HG03558 (cell line): ENCODE measurements at regions not wholly inside any gene's neighbourhood (a gene's known extent, or its start where the extent isn't known, plus 50 kb on each side); places are given as distances from the start of the nearest gene placed in this dataset.
A peak's percentile ranks its signal among the peaks of the same experiment; 100 is the strongest.

Source experiments
- ATAC-seq: cut with Tn5 transposase; IDR thresholded peaks from one replicate; pipeline ENCODE4 v1.9.1; 2021; ENCODE audit warnings: moderate number of reproducible peaks; ENCODE audit not compliant: unreplicated experiment; ENCODE audit errors: extremely low read depth

DNA sequence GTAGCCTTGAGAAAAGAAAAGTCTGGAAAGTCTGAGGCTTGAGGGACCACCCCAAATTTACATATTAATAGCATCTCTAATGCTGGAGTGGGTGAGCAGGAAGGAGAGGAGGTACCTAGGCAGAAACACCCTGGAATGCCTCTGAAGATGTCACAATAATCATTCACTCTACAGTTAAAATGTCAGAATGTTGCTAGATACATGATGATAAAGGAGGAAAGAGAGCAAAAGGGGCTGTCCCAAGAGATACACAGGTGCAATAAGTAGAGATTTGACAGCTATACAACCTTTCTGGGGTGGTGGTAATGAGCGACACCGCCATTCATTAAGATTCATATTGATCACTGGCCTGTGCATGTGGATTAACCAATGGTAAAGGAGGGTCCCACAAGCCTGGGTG is 540.5 kb upstream of the FBXO33 start:
- no peak for ATAC-seq

DNA sequence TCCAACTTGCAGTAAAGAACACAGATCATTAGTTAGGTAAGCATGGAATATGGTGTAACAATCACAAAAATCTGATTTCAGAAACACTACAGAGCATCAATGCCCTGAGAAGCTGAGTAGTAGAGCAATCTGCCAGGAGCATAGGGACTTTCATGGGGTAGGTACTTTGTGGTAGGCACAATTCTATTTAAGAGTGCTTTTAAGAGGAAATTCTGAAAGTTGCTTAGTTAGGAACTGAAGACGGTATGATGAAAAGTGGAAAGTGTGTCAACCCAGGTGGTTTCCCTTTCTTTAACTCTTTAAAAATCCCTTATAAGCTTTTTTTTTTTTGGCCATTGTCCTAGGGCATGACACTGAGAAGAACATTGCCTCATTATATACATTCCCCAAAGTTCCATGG is 535.7 kb upstream of the FBXO33 start:
- no peak for ATAC-seq

DNA sequence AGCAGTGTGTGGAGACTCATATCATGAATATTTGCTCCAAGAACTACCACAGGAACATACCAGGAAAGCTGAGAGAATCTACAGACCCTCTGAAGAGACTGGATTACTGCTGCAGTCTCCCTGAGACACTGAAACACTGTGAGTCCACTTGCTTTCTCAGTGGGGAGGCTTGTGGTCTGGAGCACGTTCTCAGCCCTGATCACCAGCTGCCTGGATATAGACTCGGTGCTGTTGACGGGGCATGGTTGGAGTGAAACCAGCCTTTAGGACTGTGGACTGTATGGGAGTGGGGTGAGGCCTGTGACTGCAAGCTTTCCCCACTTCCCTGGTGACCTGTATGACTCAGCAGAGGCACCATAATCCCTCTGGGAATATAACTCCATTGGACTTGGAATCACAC is 525.8 kb upstream of the FBXO33 start:
- ATAC-seq = no peak

DNA sequence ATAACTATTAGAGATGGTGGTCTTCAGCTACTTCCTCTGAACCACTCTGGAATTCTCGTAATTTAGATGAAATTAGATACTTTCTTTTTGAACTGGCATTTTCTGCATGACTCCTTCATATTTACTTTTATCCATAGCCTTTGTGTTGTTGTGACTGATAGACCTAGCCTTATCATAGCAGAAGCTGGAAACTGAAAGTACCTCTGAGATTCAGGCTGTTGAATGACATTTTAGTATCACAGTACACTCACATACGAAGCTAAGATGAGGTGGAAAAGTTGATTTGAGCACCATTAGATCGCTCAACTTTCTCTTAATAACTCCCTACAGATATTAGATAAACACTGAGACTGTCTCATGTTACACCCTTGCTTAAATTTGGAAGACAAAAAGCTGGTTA is 525.1 kb upstream of the FBXO33 start:
- no peak for ATAC-seq

DNA sequence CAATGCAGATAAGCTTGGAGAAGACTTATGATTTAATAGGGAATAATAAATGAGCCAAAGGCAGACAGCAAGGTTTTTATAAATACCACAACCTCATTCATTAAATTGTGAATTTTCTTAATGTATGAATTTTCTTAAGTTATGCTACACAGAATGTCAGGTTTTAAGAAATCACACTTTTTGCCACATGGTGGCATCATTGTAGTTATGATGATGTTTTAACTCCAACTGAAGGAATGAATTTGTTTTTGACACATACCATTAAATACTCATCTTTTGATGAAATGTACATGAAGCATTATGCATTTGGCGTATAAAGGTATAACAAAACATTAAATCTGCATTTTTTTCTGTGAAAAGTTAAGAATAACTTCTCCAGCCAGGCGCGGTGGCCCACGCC is 524.1 kb upstream of the FBXO33 start:
- ATAC-seq = no peak

DNA sequence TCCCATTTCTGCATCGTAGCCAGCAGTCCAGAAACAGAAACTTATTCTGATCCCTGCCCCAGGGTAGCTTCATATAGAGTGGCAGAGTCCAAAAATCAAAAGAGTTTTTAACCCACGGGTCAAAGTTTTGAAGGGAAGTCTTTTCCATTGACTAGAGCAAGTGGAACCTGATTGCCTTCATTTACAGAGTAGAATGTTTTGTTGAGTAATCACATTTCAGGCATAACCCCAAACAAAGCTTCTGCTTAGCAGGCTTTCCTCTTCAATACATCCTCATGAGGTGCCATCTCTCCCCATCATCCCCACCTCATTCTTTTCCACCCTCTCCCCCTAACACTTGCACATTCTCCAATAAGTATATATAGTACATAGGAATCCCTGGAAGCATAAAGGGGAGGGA is 516.0 kb upstream of the FBXO33 start:
- ATAC-seq = no peak

DNA sequence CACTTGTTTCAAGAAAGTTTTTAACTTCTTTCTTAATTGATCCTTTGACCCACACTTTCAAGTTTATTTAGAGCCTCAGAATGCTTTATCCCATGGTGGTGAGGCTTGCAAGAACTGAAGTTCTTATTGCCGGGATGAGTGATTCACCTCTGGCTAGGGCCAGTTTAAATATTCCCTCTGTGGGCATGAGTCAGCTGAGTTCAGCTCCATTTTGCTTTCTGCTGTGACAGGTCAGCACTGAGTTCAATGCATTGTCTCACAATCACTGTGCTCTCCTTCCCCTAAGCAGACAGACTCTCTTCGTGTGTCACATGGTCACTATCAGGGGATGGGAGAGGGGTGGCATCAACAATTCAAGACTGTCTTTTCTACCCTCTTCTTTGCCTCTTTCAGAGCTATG is 514.6 kb upstream of the FBXO33 start:
- no peak for ATAC-seq

DNA sequence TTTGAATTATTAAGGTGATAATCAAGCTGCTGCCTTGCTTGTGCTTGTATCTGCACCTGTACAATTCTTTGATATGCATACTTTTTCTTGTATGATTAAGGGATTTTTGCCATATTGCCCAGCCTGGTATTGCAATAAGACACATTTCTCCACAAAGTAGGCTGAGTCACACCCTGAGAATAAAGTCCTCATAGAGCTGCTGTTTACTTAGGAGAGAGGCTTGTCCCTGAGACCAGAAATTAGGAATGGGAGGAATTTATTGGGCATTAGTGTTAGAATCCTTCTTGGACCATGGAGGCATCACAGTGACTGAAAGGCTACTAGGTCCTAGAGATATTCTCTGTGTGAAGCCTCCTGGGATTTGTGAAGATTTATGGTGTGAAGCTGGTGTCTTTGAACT is 506.8 kb upstream of the FBXO33 start:
- ATAC-seq = no peak

DNA sequence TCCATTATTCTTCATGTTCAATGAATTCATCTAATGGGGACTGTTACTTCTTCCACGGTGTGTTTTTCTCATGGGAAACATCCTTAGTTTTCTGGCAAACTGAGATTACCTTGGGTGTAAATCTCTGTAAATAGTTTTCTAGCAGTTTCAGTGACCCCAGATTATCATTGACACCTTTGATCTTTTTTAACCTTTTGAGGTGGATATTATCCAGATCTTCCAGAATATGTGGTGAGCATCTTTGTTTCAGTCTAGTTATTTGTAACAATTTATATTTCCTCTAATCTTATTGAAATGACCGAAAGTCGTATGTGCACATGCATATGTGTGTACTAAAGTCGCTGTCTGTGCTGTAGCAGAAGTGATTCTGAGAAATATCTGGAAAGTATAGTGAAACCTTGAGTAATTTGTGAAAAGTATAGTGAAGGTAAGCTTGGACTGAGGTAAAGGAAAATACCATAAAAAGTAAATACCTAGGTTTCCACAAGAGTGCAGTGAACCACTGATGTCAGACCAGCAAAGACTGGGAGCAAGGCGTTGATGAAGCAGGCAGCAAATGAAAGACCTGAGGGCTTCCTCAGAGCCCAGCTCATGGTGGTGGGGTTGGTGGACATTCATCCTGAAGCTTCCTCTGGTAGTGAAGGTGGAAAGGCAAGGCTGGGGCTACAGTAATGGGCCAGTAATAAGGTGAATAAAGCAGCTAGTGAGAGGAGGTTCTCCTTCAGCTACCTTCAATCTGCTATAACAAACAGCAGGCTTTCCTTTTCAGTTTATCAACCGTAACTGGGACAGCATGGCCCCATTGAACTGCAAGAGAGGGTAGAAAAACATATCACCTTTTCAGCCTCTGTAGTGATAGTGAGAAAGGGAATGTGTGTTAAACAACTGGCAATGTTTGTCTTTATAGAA is 480.2 kb upstream of the FBXO33 start:
- ATAC-seq = peak; percentile 80

DNA sequence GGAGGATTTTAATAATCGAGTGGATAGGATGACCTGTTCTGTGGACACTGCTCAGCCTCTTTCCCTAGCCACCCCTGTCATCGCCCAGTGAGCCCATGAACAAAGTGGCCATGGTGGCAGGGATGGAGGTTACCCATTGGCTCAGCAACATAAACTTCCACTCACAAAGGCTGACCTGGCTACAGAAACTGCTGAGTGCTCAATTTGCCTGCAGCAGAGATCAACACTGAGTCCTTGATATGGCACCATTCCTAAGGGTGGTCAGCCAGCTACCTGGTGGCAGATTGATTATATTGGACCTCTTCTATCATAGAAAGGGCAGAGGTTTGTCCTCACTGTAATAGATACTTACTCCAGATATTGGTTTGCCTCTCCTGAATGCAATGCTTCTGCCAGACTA is 465.4 kb upstream of the FBXO33 start:
- no peak for ATAC-seq

DNA sequence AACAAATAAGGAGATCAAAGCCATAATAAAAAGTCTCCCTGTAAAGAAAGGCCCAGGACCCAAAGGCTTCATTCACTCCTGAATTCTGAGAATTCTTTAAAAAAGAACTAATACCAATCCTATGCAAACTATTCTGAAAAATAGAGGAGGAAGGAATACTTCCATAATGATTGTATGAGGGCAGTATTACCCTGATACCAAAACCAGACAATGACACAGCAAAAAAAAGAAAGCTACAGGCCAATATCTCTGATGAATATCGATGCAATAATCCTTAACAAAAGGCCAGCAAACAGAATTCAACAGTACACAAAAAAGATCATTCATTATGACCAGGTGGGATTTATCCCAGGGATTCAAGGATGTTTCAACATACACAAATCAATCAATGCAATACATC is 457.8 kb upstream of the FBXO33 start:
- no peak for ATAC-seq

DNA sequence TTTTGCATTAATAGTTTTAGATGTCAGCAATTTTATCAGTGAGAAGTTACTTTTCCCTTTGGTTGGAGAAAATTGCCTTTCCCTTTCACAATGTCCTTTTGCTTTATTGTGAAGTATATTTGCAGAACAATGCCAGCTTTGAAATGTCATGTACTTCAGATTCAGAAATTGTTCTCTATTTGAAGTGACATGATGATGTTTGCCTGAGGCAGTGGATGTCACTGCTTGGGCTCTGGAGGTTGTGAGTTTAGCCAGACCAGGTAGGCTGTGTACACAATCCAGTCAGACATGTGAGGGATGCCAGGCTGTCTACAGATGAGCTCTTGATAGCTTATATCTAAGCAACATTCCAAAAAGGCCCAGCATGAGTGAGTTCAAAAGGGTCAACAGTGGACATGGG is 451.9 kb upstream of the FBXO33 start:
- ATAC-seq = no peak

DNA sequence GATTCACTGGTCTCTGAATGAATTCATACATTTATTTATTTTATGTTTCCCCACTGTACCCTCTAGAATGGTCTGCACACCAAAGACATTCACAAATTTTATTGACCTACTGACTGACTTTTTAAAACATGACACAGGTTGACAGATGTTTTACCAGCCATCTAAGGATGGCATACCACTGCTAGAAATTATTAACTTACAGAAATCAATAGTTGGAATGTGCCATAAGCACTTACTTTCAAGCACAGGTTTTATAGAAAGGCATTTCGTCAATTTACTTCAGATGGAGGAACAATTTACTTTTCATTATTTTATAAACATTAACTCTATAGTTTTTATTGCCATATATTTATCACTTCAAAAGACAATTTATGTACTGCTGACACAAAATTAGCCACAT is 448.7 kb upstream of the FBXO33 start:
- ATAC-seq = no peak

DNA sequence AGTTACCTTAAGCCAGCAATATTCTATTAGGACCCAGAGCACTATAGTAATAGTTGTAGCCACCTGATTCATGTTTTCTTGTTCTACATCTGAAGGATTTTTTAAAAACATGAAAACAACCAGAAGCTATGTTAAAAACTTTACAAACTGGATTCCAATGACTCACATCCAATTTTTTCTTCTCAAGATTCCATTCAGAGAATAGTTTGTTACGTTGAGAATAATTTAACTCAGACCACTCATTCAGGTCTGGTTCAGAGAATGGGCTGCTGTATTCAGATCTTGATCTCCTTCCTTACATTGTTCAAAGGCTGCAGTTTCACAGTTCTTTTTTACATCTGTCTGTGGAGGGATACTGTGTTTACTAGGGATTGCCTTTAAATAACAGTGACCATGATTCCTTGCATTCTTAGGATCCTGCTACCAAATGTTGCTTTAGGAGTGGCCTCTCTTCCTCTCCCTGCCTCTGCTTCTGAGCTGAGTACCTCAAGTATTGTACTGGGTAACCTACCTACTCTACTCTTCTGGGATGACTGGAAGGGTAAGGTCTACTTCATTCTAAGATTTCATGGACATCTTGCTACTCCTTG is 448.0 kb upstream of the FBXO33 start:
- ATAC-seq = no peak

DNA sequence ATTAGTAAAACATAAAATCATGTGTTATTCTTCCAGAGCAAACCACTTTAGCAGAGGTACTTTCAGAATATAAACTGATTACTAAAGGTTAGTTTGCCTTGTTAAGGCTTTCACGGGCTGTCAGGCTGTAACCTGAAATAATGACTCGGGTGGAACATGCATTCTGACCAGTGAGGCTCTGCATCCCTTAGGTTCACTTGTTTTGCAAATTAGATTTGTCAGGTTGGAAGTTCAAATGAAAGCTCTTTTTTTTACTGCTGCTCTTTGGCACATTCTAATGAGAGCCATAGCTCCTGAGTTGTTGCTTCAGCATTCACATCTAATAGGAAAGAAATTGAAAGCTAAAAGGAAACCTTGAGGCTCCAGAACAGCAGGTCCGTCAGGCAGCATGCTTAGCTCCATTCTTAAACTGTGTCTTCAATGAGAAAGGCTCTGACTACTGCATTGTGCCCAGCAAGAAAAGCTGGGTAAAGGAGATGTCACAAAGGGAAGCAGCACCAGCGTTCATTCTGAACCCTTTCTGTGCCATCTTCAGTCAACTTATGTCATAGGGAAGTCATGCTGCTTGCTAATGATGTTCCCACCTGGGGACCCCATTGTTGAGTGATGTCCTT is 445.5 kb upstream of the FBXO33 start:
- ATAC-seq = no peak

DNA sequence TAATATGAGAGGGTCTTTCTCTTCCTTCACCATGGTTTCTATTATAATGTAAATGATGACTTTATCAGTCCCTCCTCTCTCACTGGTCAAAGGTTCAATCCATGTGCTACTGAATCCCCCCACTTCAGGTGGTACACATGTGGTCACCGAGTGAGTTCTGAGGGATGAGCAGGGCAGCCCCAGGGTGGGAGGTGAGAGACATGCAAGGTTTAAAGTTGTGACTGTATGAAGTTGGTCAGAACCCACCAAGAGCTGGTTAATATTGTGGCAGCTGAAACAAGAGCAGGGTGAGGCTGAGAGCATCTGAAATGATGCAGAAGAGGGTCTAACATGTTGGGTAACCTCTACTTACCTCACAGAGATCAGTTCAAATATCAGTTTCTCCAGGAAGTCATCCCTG is 444.7 kb upstream of the FBXO33 start:
- no peak for ATAC-seq

DNA sequence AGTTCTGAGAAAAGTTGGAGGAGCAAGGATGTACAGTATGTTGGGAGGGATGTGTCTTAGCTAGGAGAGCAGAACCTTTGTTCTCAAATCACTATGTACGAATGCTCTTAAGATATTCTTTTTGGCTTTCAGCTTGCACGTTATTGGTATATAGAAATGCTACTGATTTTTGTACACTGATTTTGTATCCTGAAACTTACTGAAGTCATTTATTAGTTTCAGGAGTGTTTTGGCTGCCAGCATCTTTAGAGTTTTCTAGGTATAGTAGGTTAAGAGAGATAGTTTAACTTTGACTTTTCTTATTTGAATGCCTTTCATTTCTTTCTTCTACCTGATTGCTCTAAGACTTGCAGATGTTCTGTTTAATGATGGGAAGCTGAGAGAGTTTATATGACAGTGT is 442.8 kb upstream of the FBXO33 start:
- ATAC-seq = no peak

DNA sequence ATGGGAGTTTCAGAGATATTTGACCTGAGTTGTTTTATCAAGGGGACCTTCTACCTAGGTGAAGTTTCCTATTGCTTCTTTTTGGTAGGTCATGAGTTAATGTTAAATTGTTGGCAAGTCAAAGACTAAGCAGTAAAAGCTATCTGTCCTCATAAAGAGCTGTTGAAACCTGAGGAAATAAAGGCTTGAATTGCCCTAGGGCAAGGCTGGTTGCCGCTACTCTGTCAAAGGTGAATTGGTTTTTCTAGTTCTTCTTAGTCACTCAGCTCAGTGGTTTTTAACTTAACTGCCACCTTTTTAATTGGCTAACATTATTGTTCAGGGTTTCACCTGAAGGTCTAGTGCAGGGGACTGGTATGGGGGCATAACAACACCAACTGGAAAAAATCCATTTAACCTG is 441.6 kb upstream of the FBXO33 start:
- ATAC-seq = no peak

DNA sequence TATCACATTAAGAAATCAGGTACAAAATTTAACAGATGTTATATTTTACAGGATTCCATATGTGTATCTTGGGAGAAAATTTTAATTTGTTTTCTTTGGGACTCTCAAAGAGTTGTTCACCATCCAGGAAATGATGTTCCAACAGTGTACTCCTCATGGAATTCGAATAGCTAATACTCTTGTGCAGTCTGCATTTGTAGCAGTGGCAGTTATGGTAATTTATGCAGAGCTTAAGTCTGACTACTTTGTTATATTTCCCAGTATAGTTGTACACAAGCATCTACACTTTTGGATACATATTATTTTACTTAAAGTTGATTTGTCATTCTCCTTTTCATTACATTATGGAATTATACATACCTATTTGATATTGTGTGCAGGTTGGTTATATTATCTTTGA is 436.7 kb upstream of the FBXO33 start:
- ATAC-seq = no peak

DNA sequence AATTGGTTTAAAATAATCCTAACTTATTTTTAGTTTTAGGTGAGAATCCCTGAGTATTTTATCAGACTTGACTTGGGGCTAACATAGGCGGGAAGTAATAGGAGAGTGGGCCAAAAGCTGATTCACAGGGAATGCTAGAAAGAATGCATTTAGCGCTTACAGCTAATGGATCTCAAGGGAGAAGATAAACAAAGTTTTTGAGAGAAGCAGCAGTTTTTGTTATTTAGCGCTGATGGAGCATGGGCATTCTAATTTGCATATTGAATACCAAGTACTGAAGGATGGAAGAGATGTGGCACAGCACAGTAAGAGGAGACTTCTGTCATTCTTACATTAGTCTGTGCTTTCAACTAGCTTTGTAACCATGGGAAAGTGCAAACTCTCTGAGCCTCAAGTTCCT is 436.0 kb upstream of the FBXO33 start:
- ATAC-seq = no peak

DNA sequence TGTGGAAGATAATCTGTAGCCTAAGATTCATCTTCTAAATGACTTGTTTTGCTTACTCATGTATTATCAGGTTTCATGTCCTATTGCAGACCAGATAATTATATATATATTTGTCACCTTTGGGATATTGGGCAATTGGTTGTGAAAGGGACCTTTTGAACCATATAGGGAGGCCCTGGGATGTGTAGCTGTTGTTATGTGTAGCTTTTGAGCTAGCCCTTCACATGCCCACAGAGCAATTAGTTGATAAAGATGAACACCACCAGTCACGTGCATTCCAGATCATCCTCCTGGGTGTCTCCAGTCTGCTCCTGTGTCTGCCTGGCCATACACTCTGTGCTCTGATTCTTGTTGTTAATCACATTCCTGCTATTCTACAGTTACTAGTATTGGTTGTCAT is 431.2 kb upstream of the FBXO33 start:
- no peak for ATAC-seq

DNA sequence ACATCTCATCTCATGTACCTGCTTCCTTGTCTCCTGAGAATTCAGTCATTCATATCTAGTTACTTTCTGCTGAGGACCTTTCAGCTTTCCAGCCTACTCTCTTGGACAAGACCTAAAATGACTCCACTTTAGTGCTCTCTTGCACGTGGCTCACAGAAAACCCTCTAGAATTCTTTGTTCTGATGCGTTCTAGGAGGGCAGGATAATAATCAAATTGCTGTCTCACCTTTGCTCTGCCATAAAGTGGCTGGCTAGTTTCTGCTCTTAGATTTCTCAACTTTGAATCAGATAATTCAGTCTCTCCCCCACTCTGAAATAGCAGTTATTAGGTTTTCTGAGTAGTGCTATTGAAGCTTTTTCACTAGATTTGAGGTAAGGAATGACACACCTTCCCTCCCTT is 429.5 kb upstream of the FBXO33 start:
- no peak for ATAC-seq
